Hepatocyte (in vitro differentiated cells): ENCODE measurements at regions not wholly inside any gene's neighbourhood (a gene's known extent, or its start where the extent isn't known, plus 50 kb on each side); places are given as distances from the start of the nearest gene placed in this dataset.
"Not testable (repeated sequence)": the region's sequence is repeated elsewhere in the genome, so short reads cannot be mapped to it uniquely, and the experiment has no call there.

Source experiments
- DNase-seq: peaks from one replicate; pipeline ENCODE4 v3.0.0-alpha.2; 2016; ENCODE audit warnings: low spot score
- H2AFZ ChIP-seq: fragments of 200-600 bp; sonication (generic); 2 replicates; pipeline ENCODE4 v1.6.0; 2016; ENCODE audit warnings: antibody characterized with exemption, mild to moderate bottlenecking
- H3K27ac ChIP-seq: fragments of 200-600 bp; sonication (generic); 2 replicates; pipeline ENCODE4 v1.5.1; 2016; ENCODE audit warnings: mild to moderate bottlenecking
- H3K27me3 ChIP-seq: fragments of 200-600 bp; sonication (generic); 2 replicates; pipeline ENCODE4 v1.6.1; 2016
- H3K36me3 ChIP-seq: fragments of 200-600 bp; sonication (generic); replicated peaks from 2 replicates; pipeline ENCODE4 v1.5.1; 2016; ENCODE audit warnings: low read depth; ENCODE audit not compliant: insufficient read depth
- H3K4me1 ChIP-seq: fragments of 200-600 bp; sonication (generic); 2 replicates; pipeline ENCODE4 v1.5.1; 2016; ENCODE audit warnings: mild to moderate bottlenecking, moderate library complexity; ENCODE audit not compliant: insufficient read depth
- H3K4me2 ChIP-seq: fragments of 200-600 bp; sonication (generic); 2 replicates; pipeline ENCODE4 v1.6.0; 2016
- H3K4me3 ChIP-seq: fragments of 200-600 bp; sonication (generic); 2 replicates; pipeline ENCODE4 v1.5.1; 2016; ENCODE audit warnings: mild to moderate bottlenecking
- H3K79me2 ChIP-seq: fragments of 200-600 bp; sonication (generic); 2 replicates; pipeline ENCODE4 v1.6.0; 2017; ENCODE audit warnings: mild to moderate bottlenecking
- H3K9me2 ChIP-seq: fragments of 200-600 bp; sonication (generic); replicated peaks from 2 replicates; pipeline ENCODE4 v1.6.0; 2017; ENCODE audit warnings: mild to moderate bottlenecking; ENCODE audit not compliant: insufficient read depth
- H3K9me3 ChIP-seq: fragments of 200-600 bp; sonication (generic); 2 replicates; pipeline ENCODE4 v1.5.1; 2016; ENCODE audit warnings: low read depth, mild to moderate bottlenecking
- H4K20me1 ChIP-seq: fragments of 200-600 bp; sonication (generic); 2 replicates; pipeline ENCODE4 v1.6.0; 2016; ENCODE audit warnings: mild to moderate bottlenecking; ENCODE audit not compliant: insufficient read depth, poor library complexity, severe bottlenecking
- CTCF ChIP-seq: fragments of 200-600 bp; sonication (generic); IDR thresholded peaks from 2 replicates; pipeline ENCODE4 v1.5.1; 2016; ENCODE audit warnings: antibody characterized with exemption, mild to moderate bottlenecking; ENCODE audit not compliant: poor library complexity
- EZH2 ChIP-seq: fragments of 200-600 bp; sonication (generic); IDR thresholded peaks from 2 replicates; pipeline ENCODE4 v1.6.1; 2016; ENCODE audit warnings: antibody characterized with exemption, mild to moderate bottlenecking, borderline replicate concordance
- EZH2phosphoT487 ChIP-seq: fragments of 200-600 bp; sonication (generic); IDR thresholded peaks from one replicate; pipeline ENCODE4 v1.6.1; 2018; ENCODE audit warnings: antibody characterized with exemption, mild to moderate bottlenecking, low read depth, moderate library complexity; ENCODE audit not compliant: unreplicated experiment, severe bottlenecking
- WGBS: methylation state at CpG from one replicate; pipeline ENCODE4 v1.1.6; 2016; ENCODE audit warnings: low lambda C conversion rate; ENCODE audit errors: missing lambda C conversion rate; 5-methylcytosine and 5-hydroxymethylcytosine counted together

GRCh38 chr17:16866436-16866835 lies 105.5 kb downstream of the TNFRSF13B start:
- H3K27ac ChIP-seq: no peak overlapping the region

DNA sequence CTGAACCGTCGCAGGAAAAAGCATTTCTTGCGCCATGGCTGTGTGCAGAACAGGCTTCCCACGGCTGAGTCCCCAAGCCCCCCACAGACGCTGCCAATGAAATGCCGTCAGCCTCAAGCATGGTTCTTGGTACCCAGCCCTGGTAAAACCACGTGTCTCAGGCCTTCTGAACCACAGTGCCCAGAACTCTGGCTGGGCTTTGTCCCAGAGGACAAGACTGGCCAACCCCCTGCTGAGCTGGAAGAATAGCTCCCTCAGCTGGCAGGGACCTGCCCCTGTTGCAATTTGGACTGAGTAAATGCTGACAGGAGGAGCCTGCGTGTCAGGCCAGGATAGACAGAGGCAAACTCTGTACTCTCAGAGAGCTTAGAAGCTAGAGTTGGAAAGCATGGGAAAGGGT lies 106.2 kb downstream of the TNFRSF13B start:
- not testable (repeated sequence) for DNase-seq

More at GRCh38 chr17:16866436-16866835, 105.5 kb downstream of the TNFRSF13B start:
- H3K9me2 ChIP-seq: no peaks in the 10 kb centered on the region
- H3K27me3 ChIP-seq: no peaks in the 10 kb centered on the region
- H3K9me3 ChIP-seq: no peaks in the 10 kb centered on the region
- no peak overlapping the region for H2AFZ ChIP-seq
- H3K4me1 ChIP-seq: no peaks in the 10 kb centered on the region
- no peak for TF ChIP-seq CTCF
- TF ChIP-seq EZH2: no peak
- no peak for TF ChIP-seq EZH2phosphoT487
- whole genome bisulfite sequencing: 85% methylated on average over 8 of the region's 8 CpGs
- no peaks in the 10 kb centered on the region for H4K20me1 ChIP-seq
- H3K4me3 ChIP-seq: no peak overlapping the region
- no peak overlapping the region for H3K4me2 ChIP-seq
- no peaks in the 10 kb centered on the region for H3K79me2 ChIP-seq
- DNase-seq: no peak
- no peaks in the 10 kb centered on the region for H3K36me3 ChIP-seq

GRCh38 chr17:16865077-16865613 lies 106.8 kb downstream of the TNFRSF13B start:
- not testable (repeated sequence) for DNase-seq, H3K9me3 ChIP-seq, H3K36me3 ChIP-seq, H3K9me2 ChIP-seq, H3K27me3 ChIP-seq, H3K4me3 ChIP-seq, H3K27ac ChIP-seq, H3K79me2 ChIP-seq, H3K4me1 ChIP-seq, H3K4me2 ChIP-seq, H4K20me1 ChIP-seq, H2AFZ ChIP-seq
- 45% methylated on average over 6 of the region's 13 CpGs for WGBS

More for the DNA sequence above, 106.2 kb downstream of the TNFRSF13B start:
- not testable (repeated sequence) for H3K27me3 ChIP-seq, H3K9me3 ChIP-seq, H3K4me2 ChIP-seq, H3K4me3 ChIP-seq, H3K9me2 ChIP-seq, H3K4me1 ChIP-seq, H2AFZ ChIP-seq, H4K20me1 ChIP-seq, H3K36me3 ChIP-seq, H3K79me2 ChIP-seq
- WGBS: 57% methylated on average over 1 of the region's 8 CpGs
- H3K27ac ChIP-seq: peak overlapping the region; percentile 24

GRCh38 chr17:16864462-16865076 lies 107.3 kb downstream of the TNFRSF13B start:
- H4K20me1 ChIP-seq, H2AFZ ChIP-seq, H3K4me1 ChIP-seq, H3K4me2 ChIP-seq, H3K79me2 ChIP-seq, H3K4me3 ChIP-seq, H3K9me2 ChIP-seq, H3K9me3 ChIP-seq, H3K27me3 ChIP-seq, DNase-seq, H3K36me3 ChIP-seq: not testable (repeated sequence)
- 93% methylated on average over 3 of the region's 11 CpGs for WGBS
- peak overlapping the region; percentile 76 for H3K27ac ChIP-seq

- not testable (repeated sequence) for H3K27ac ChIP-seq, H3K4me1 ChIP-seq, H3K27me3 ChIP-seq, H4K20me1 ChIP-seq, H2AFZ ChIP-seq, H3K4me2 ChIP-seq, H3K9me3 ChIP-seq, H3K9me2 ChIP-seq, H3K79me2 ChIP-seq, H3K36me3 ChIP-seq, H3K4me3 ChIP-seq
- WGBS: 78% methylated on average over 8 of the region's 8 CpGs
- DNase-seq: peak; percentile 23
Observed at GRCh38 chr17:16861152-16861551, 110.8 kb downstream of the TNFRSF13B start.

DNA sequence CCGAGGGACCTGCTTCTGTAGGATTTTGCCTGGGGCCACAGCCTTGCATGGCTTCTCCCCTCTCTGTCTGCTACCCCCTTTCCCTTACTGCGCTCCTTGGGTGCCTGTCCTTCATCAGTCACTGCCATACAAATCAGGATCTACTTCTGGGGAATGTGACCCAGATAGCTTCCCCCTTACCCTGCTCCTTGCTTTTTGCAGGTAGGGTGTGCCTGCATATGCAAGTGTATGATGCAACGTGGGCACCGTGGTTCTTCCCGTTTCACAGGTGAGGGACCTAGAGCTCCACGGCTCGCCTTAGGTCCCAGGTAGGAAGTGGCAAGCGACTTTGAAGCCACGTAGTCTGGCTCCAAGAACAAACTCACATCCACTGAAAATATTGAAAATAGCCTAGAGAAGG lies 111.5 kb downstream of the TNFRSF13B start:
- H4K20me1 ChIP-seq, H3K4me1 ChIP-seq, H3K27me3 ChIP-seq, H3K4me3 ChIP-seq, H3K79me2 ChIP-seq, H3K9me3 ChIP-seq, H3K4me2 ChIP-seq, DNase-seq, H3K36me3 ChIP-seq, H3K9me2 ChIP-seq, H2AFZ ChIP-seq, H3K27ac ChIP-seq: not testable (repeated sequence)
- WGBS: 92% methylated on average over 9 of the region's 9 CpGs

GRCh38 chr17:16859515-16859914 lies 112.4 kb downstream of the TNFRSF13B start:
- not testable (repeated sequence) for H3K4me3 ChIP-seq, H4K20me1 ChIP-seq, H3K4me1 ChIP-seq, H3K27me3 ChIP-seq, H3K27ac ChIP-seq, H3K36me3 ChIP-seq, H3K79me2 ChIP-seq, H3K9me2 ChIP-seq, H3K4me2 ChIP-seq, DNase-seq, H2AFZ ChIP-seq, H3K9me3 ChIP-seq
- 82% methylated on average over 2 of the region's 2 CpGs for WGBS

- not testable (repeated sequence) for H3K9me2 ChIP-seq, H3K4me2 ChIP-seq, H3K36me3 ChIP-seq, H3K9me3 ChIP-seq, H3K27ac ChIP-seq, H4K20me1 ChIP-seq, H3K79me2 ChIP-seq, H3K27me3 ChIP-seq, H2AFZ ChIP-seq, H3K4me1 ChIP-seq, H3K4me3 ChIP-seq, DNase-seq
- 85% methylated on average over 6 of the region's 6 CpGs for WGBS
Observed at GRCh38 chr17:16857746-16858145, 114.2 kb downstream of the TNFRSF13B start.
